Fibroblast of mammary gland (primary cell): ENCODE measurements at regions not wholly inside any gene's neighbourhood (a gene's known extent, or its start where the extent isn't known, plus 50 kb on each side); places are given as distances from the start of the nearest gene placed in this dataset.

Source experiments
- DNase-seq: peaks from one replicate; pipeline ENCODE4 v3.0.0-alpha.2; 2010; ENCODE audit warnings: low read depth
- H3K4me3 ChIP-seq: 2 replicates; pipeline ENCODE4 v1.5.1; 2011; ENCODE audit warnings: low read depth, mild to moderate bottlenecking, low read length, moderate library complexity; ENCODE audit not compliant: control insufficient read depth
- TF ChIP-seq, protein P1 (sequence below): conservative IDR thresholded peaks from 2 replicates; pipeline ENCODE4 v1.5.1; 2011; ENCODE audit warnings: low read depth, low read length, inconsistent platforms; ENCODE audit not compliant: control insufficient read depth, insufficient read depth

DNA sequence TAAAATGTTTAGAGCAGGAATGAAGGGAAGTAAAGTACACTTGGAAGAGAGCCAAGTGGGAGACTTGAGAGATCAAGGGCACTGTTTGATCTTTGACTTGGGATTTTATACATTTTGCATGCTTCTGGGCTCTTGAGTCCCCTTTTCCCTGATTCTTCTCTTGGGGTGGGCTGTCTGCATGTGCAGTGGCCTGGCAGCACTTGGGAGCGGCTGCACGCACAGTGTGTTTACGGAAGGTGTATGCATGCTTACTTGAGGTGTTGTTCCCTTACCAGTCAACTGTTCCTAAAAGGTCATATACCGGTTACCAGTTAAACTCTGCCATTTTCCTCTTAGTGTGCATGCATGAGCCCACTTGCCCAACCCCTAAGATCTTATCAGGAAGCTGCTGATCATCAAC, 377.7 kb downstream of the CYLC2 start:
- TF ChIP-seq, protein P1, sequence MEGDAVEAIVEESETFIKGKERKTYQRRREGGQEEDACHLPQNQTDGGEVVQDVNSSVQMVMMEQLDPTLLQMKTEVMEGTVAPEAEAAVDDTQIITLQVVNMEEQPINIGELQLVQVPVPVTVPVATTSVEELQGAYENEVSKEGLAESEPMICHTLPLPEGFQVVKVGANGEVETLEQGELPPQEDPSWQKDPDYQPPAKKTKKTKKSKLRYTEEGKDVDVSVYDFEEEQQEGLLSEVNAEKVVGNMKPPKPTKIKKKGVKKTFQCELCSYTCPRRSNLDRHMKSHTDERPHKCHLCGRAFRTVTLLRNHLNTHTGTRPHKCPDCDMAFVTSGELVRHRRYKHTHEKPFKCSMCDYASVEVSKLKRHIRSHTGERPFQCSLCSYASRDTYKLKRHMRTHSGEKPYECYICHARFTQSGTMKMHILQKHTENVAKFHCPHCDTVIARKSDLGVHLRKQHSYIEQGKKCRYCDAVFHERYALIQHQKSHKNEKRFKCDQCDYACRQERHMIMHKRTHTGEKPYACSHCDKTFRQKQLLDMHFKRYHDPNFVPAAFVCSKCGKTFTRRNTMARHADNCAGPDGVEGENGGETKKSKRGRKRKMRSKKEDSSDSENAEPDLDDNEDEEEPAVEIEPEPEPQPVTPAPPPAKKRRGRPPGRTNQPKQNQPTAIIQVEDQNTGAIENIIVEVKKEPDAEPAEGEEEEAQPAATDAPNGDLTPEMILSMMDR, result no peak
- no peak overlapping the region for H3K4me3 ChIP-seq
- DNase-seq, result no peak

- H3K4me3 ChIP-seq, result no peak overlapping the region
- DNase-seq, result no peak
- TF ChIP-seq, protein P1, result no peak
These were observed 382.5 kb downstream of the CYLC2 start for GRCh38 chr9:103377667-103378066.

DNA sequence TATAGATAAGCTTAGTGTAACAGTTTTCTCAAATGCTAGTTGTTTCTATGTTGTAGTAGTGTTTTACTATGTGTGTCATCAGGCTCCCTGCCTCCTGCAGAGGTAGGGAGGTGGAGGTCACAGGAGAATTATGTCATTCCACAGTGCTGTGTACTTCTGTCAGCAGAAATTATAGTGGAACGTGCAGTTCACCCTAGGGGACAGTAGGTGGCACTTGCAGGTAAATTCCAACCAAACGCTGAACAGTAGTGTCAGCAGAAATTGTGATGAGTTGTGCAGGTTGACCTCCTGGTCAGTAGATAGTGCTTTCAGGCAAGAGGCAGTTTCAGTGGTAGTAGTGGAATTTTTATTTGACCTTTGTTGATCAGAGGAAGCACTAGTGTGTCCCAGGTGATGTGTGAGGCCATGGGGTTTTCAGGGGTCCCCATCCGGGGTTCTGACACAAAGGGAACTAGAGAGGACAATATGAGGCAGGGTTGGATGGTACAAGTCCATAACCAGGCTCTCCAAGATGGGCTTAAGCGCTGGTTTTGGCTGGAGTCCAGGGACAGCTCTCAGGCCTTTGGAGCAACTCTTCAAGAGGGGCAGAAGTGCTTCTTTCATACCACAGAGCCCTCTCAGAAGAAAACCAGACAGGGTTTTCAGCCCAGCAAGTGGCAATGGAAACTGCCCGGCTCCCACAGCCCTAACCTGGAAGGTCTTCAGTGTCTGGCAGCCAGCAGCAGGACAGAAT, 402.9 kb downstream of the CYLC2 start:
- peak; percentile 50 for DNase-seq
- no peak overlapping the region for H3K4me3 ChIP-seq
- TF ChIP-seq, protein P1, result peak; percentile 51

DNA sequence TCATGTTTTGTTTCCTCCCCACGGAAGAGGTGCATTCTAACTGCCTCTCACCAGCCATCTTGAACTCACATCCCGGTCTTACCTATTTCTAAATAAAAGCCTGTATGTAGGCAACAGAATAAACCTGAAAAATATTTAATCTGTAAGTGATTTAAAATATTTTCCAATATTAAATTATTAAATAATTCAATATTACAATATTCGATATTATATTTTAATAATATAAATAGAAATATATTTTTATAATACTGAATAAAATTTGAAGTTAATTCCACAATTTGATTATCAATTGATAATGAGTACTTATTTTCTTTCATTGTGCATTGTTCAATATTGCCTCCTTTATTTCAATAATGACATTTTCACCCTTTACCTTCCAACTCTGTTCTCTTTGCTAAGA, 404.4 kb downstream of the CYLC2 start:
- no peak overlapping the region for H3K4me3 ChIP-seq
- TF ChIP-seq, protein P1, result no peak
- DNase-seq, result no peak

- no peak for DNase-seq
- no peak overlapping the region for H3K4me3 ChIP-seq
- TF ChIP-seq, protein P1, result no peak
These were observed 412.1 kb downstream of the CYLC2 start for GRCh38 chr9:103407260-103407659.

DNA sequence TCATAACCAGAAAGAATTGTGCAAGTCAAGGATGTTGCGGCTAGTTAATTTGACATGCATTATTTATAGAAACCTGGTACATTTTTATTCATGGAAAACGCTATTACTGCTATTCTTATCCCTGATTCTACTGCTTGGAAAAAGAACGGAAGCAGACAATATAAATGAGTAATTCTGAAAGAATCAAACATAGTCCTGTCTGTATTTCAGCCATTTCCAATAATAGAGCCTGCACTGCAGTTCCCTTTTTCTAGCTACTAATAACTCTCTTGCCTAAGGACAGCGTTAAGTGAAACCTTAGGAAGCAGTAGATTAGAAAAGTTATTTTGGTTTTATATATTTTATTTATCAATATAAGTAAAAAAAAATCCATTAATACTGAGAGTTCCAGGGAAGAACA, 414.9 kb downstream of the CYLC2 start:
- DNase-seq, result no peak
- no peak overlapping the region for H3K4me3 ChIP-seq
- TF ChIP-seq, protein P1, result no peak
